ENCODE measurements at regions not wholly inside any gene's neighbourhood (a gene's known extent, or its start where the extent isn't known, plus 50 kb on each side); places are given as distances from the start of the nearest gene placed in this dataset.

GRCh38 chr6:138577151-138577915 lies 78.0 kb upstream of the NHSL1 start:
- Histone ChIP-seq H3K27me3 (ENCODE audit: insufficient read depth, insufficient read length) (no peaks in the 10 kb centered on the region), H3K4me3 (ENCODE audit: insufficient read length, low read depth) (no peak overlapping the region), H3K9ac (ENCODE audit: insufficient read length, low read depth) (no peak overlapping the region), H3K4me1 (ENCODE audit: insufficient read depth, insufficient read length) (no peaks in the 10 kb centered on the region), H3K9me3 (ENCODE audit: insufficient read depth, low read length) (no peaks in the 10 kb centered on the region), H3K36me3 (ENCODE audit: insufficient read depth, insufficient read length, low read length) (no peaks in the 10 kb centered on the region)
- no peak for TF ChIP-seq ZNF274 (IDR thresholded peaks at IDR 0.05; ENCODE audit: low read depth, low read length)
- TF ChIP-seq YY1 (IDR thresholded peaks at IDR 0.05; ENCODE audit: insufficient read depth, insufficient read length), result no peak
- no peak for TF ChIP-seq SUZ12 (IDR thresholded peaks at IDR 0.05; ENCODE audit: extremely low read depth, insufficient read depth, insufficient read length)
- DNase-seq (ENCODE audit: low read depth, low spot score), result no peak

GRCh38 chr6:138580040-138580439 lies 80.7 kb upstream of the NHSL1 start:
- no peak overlapping the region for H3K9ac ChIP-seq (ENCODE audit: insufficient read length, low read depth)
- TF ChIP-seq YY1 (IDR thresholded peaks at IDR 0.05; ENCODE audit: insufficient read depth, insufficient read length) (no peak), SUZ12 (IDR thresholded peaks at IDR 0.05; ENCODE audit: extremely low read depth, insufficient read depth, insufficient read length) (no peak), ZNF274 (IDR thresholded peaks at IDR 0.05; ENCODE audit: low read depth, low read length) (no peak)
- no peaks in the 10 kb centered on the region for H3K4me1 ChIP-seq (ENCODE audit: insufficient read depth, insufficient read length)
- H3K4me3 ChIP-seq (ENCODE audit: insufficient read length, low read depth), result no peak overlapping the region
- H3K36me3 ChIP-seq (ENCODE audit: insufficient read depth, insufficient read length, low read length), result no peaks in the 10 kb centered on the region
- DNase-seq (ENCODE audit: low read depth, low spot score), result no peak
- H3K9me3 ChIP-seq (ENCODE audit: insufficient read depth, low read length), result no peaks in the 10 kb centered on the region
- H3K27me3 ChIP-seq (ENCODE audit: insufficient read depth, insufficient read length), result no peaks in the 10 kb centered on the region

GRCh38 chr6:138580801-138581200 lies 81.5 kb upstream of the NHSL1 start:
- no peaks in the 10 kb centered on the region for H3K9me3 ChIP-seq (ENCODE audit: insufficient read depth, low read length)
- DNase-seq (ENCODE audit: low read depth, low spot score), result no peak
- no peaks in the 10 kb centered on the region for H3K27me3 ChIP-seq (ENCODE audit: insufficient read depth, insufficient read length)
- no peaks in the 10 kb centered on the region for H3K4me1 ChIP-seq (ENCODE audit: insufficient read depth, insufficient read length)
- H3K36me3 ChIP-seq (ENCODE audit: insufficient read depth, insufficient read length, low read length), result no peaks in the 10 kb centered on the region
- no peak for TF ChIP-seq SUZ12 (IDR thresholded peaks at IDR 0.05; ENCODE audit: extremely low read depth, insufficient read depth, insufficient read length)
- no peak for TF ChIP-seq YY1 (IDR thresholded peaks at IDR 0.05; ENCODE audit: insufficient read depth, insufficient read length)
- TF ChIP-seq ZNF274 (IDR thresholded peaks at IDR 0.05; ENCODE audit: low read depth, low read length), result no peak
- no peak overlapping the region for H3K4me3 ChIP-seq (ENCODE audit: insufficient read length, low read depth)
- no peak overlapping the region for H3K9ac ChIP-seq (ENCODE audit: insufficient read length, low read depth)

GRCh38 chr6:138582573-138582972 lies 83.3 kb upstream of the NHSL1 start:
- no peak for DNase-seq (ENCODE audit: low read depth, low spot score)
- TF ChIP-seq ZNF274 (IDR thresholded peaks at IDR 0.05; ENCODE audit: low read depth, low read length), result no peak
- TF ChIP-seq YY1 (IDR thresholded peaks at IDR 0.05; ENCODE audit: insufficient read depth, insufficient read length), result no peak
- TF ChIP-seq SUZ12 (IDR thresholded peaks at IDR 0.05; ENCODE audit: extremely low read depth, insufficient read depth, insufficient read length), result no peak

GRCh38 chr6:138586638-138587037 lies 87.3 kb upstream of the NHSL1 start:
- Histone ChIP-seq H3K4me3 (ENCODE audit: insufficient read length, low read depth) (no peak overlapping the region), H3K9me3 (ENCODE audit: insufficient read depth, low read length) (no peaks in the 10 kb centered on the region), H3K9ac (ENCODE audit: insufficient read length, low read depth) (no peak overlapping the region), H3K27me3 (ENCODE audit: insufficient read depth, insufficient read length) (no peaks in the 10 kb centered on the region), H3K4me1 (ENCODE audit: insufficient read depth, insufficient read length) (peaks cover 5% of the 10 kb centered on the region), H3K36me3 (ENCODE audit: insufficient read depth, insufficient read length, low read length) (no peaks in the 10 kb centered on the region)
- TF ChIP-seq YY1 (IDR thresholded peaks at IDR 0.05; ENCODE audit: insufficient read depth, insufficient read length), result no peak
- TF ChIP-seq SUZ12 (IDR thresholded peaks at IDR 0.05; ENCODE audit: extremely low read depth, insufficient read depth, insufficient read length), result no peak
- TF ChIP-seq ZNF274 (IDR thresholded peaks at IDR 0.05; ENCODE audit: low read depth, low read length), result no peak
- DNase-seq (ENCODE audit: low read depth, low spot score), result no peak

More at GRCh38 chr6:138582573-138582972, 83.3 kb upstream of the NHSL1 start:
- Histone ChIP-seq H3K36me3 (ENCODE audit: insufficient read depth, insufficient read length, low read length) (no peaks in the 10 kb centered on the region), H3K4me3 (ENCODE audit: insufficient read length, low read depth) (no peak overlapping the region), H3K9me3 (ENCODE audit: insufficient read depth, low read length) (no peaks in the 10 kb centered on the region), H3K27me3 (ENCODE audit: insufficient read depth, insufficient read length) (no peaks in the 10 kb centered on the region), H3K4me1 (ENCODE audit: insufficient read depth, insufficient read length) (no peaks in the 10 kb centered on the region), H3K9ac (ENCODE audit: insufficient read length, low read depth) (no peak overlapping the region)

GRCh38 chr6:138588805-138589434 lies 89.6 kb upstream of the NHSL1 start:
- H3K4me3 ChIP-seq (ENCODE audit: insufficient read length, low read depth), result no peak overlapping the region
- H3K27me3 ChIP-seq (ENCODE audit: insufficient read depth, insufficient read length), result no peaks in the 10 kb centered on the region
- H3K9ac ChIP-seq (ENCODE audit: insufficient read length, low read depth), result no peak overlapping the region
- peak; percentile 49 for DNase-seq (ENCODE audit: low read depth, low spot score)
- H3K36me3 ChIP-seq (ENCODE audit: insufficient read depth, insufficient read length, low read length), result no peaks in the 10 kb centered on the region
- peaks cover 5% of the 10 kb centered on the region for H3K4me1 ChIP-seq (ENCODE audit: insufficient read depth, insufficient read length)
- TF ChIP-seq SUZ12 (IDR thresholded peaks at IDR 0.05; ENCODE audit: extremely low read depth, insufficient read depth, insufficient read length) (no peak), YY1 (IDR thresholded peaks at IDR 0.05; ENCODE audit: insufficient read depth, insufficient read length) (no peak), ZNF274 (IDR thresholded peaks at IDR 0.05; ENCODE audit: low read depth, low read length) (no peak)
- no peaks in the 10 kb centered on the region for H3K9me3 ChIP-seq (ENCODE audit: insufficient read depth, low read length)

Data from NT2/D1 (cell line).